H1 (cell line): ENCODE measurements at regions not wholly inside any gene's neighbourhood (a gene's known extent, or its start where the extent isn't known, plus 50 kb on each side); places are given as distances from the start of the nearest gene placed in this dataset.

Experiments
- CTCF ChIA-PET: fragments of 300-600 bp; sonication (Branson Sonifier 250); formaldehyde crosslinking; loops from one replicate; lab custom pipeline; 2021; ENCODE audit not compliant: partially characterized antibody; lab: Charles Lee
- POLR2A ChIA-PET: fragments of 300-600 bp; sonication (Branson Sonifier 250); formaldehyde crosslinking; loops from one replicate; lab custom pipeline; 2021; ENCODE audit warnings: inconsistent platforms; ENCODE audit not compliant: partially characterized antibody; lab: Charles Lee
- DNase-seq, 2 experiments: peaks; one replicate each; pipeline versions ENCODE4 v3.0.0 to v3.0.0-alpha.2; 2010 to 2022; ENCODE audit warnings: low spot score in 2 of 2, low read depth in 1 of 2, mixed read lengths in 1 of 2
- FAIRE-seq: peaks from 2 replicates; lab custom pipeline; 2011; peaks lifted over from hg19 to GRCh38; lab: Jason Lieb, UNC
- H2AFZ ChIP-seq: 2 replicates; pipeline ENCODE4 v1.8.1; 2012; ENCODE audit warnings: low read length, inconsistent platforms
- H2AK5ac ChIP-seq: 2 replicates; pipeline ENCODE4 v1.6.1; 2013; ENCODE audit warnings: low read depth, low read length
- H2BK120ac ChIP-seq: replicated peaks from 2 replicates; pipeline ENCODE3; 2013; ENCODE audit warnings: low read depth, low read length, inconsistent platforms
- H2BK12ac ChIP-seq: 2 replicates; pipeline ENCODE4 v1.6.1; 2013; ENCODE audit warnings: low read depth, low read length
- H2BK15ac ChIP-seq: 2 replicates; pipeline ENCODE4 v1.6.1; 2013; ENCODE audit warnings: low read length
- H2BK20ac ChIP-seq: 2 replicates; pipeline ENCODE4 v1.6.1; 2013; ENCODE audit warnings: low read length
- H2BK5ac ChIP-seq: 2 replicates; pipeline ENCODE4 v1.6.1; 2013; ENCODE audit warnings: low read depth, low read length
- H3K14ac ChIP-seq: 2 replicates; pipeline ENCODE4 v1.6.1; 2013; ENCODE audit warnings: inconsistent platforms; ENCODE audit not compliant: insufficient read length
- H3K18ac ChIP-seq: 2 replicates; pipeline ENCODE4 v1.6.1; 2013; ENCODE audit warnings: low read length; ENCODE audit errors: extremely low read depth
- H3K23ac ChIP-seq: 2 replicates; pipeline ENCODE4 v1.6.1; 2013; ENCODE audit warnings: inconsistent platforms; ENCODE audit not compliant: insufficient read length
- H3K23me2 ChIP-seq: 2 replicates; pipeline ENCODE4 v1.6.1; 2013; ENCODE audit warnings: low read depth, low read length
- H3K27ac ChIP-seq: 2 replicates; pipeline ENCODE4 v1.6.1; 2011; ENCODE audit warnings: low read depth, low read length, inconsistent platforms
- H3K27me3 ChIP-seq, 4 experiments: replicated peaks in 1 of 4; 1 replicate in 1 of 4; 2 replicates in 3 of 4; pipeline versions ENCODE4 v1.6.1 to v1.8.1; 2011 to 2013; ENCODE audit warnings: low read length in 3 of 4, mild to moderate bottlenecking in 3 of 4, inconsistent platforms in 2 of 4, mixed read lengths in 2 of 4, moderate library complexity in 1 of 4; ENCODE audit not compliant: control insufficient read depth in 3 of 4, insufficient read depth in 3 of 4; ENCODE audit errors: extremely low read depth in 1 of 4
- H3K36me3 ChIP-seq, 4 experiments: 2 replicates each; pipeline versions ENCODE4 v1.6.1 to v1.8.1; 2011 to 2013; ENCODE audit warnings: mild to moderate bottlenecking in 4 of 4, low read length in 3 of 4, moderate library complexity in 2 of 4, control low read depth in 1 of 4, inconsistent platforms in 1 of 4; ENCODE audit not compliant: insufficient read depth in 4 of 4, control insufficient read depth in 2 of 4
- H3K4ac ChIP-seq: replicated peaks from 2 replicates; pipeline ENCODE3; 2013; ENCODE audit warnings: low read length, low read depth, mixed read lengths, inconsistent platforms; ENCODE audit not compliant: insufficient read length
- H3K4me1 ChIP-seq, 4 experiments: replicated peaks in 1 of 4; 1 replicate in 1 of 4; 2 replicates in 3 of 4; pipeline versions ENCODE4 v1.6.1 to v1.8.1; 2011 to 2013; ENCODE audit warnings: low read length in 3 of 4, inconsistent platforms in 2 of 4, mixed read lengths in 1 of 4; ENCODE audit not compliant: insufficient read depth in 4 of 4, control insufficient read depth in 3 of 4
- H3K4me2 ChIP-seq, 2 experiments: 2 replicates each; pipeline versions ENCODE4 v1.6.1 to v1.8.1; 2011 to 2013; ENCODE audit warnings: low read depth in 2 of 2, low read length in 2 of 2, control low read depth in 1 of 2, inconsistent platforms in 1 of 2, mild to moderate bottlenecking in 1 of 2; ENCODE audit not compliant: insufficient read depth in 1 of 2
- H3K4me3 ChIP-seq, 4 experiments: fragments of 200-600, 300-600 bp in 1 of 4; sonication (generic), shearing (Covaris generic), sonication (Bioruptor Twin) in 1 of 4; 2 replicates each; pipeline versions ENCODE4 v1.5.1 to v1.8.1; 2011 to 2016; ENCODE audit warnings: low read length in 4 of 4, low read depth in 3 of 4, control low read depth in 2 of 4, inconsistent platforms in 2 of 4, mild to moderate bottlenecking in 2 of 4, mixed read lengths in 1 of 4, moderate library complexity in 1 of 4; ENCODE audit not compliant: insufficient read depth in 2 of 4; ENCODE audit errors: extremely low read depth in 1 of 4
- H3K56ac ChIP-seq: replicated peaks from 2 replicates; pipeline ENCODE3; 2013; ENCODE audit warnings: low read depth, mild to moderate bottlenecking, mixed read lengths, low read length, inconsistent platforms; ENCODE audit not compliant: insufficient read length
- H3K79me1 ChIP-seq: 2 replicates; pipeline ENCODE4 v1.6.1; 2013; ENCODE audit warnings: low read depth, low read length, control low read depth
- H3K79me2 ChIP-seq, 2 experiments: 2 replicates each; pipeline versions ENCODE4 v1.6.1 to v1.8.1; 2012 to 2013; ENCODE audit warnings: low read length in 2 of 2, mild to moderate bottlenecking in 2 of 2, inconsistent platforms in 1 of 2; ENCODE audit not compliant: insufficient read depth in 2 of 2, control insufficient read depth in 1 of 2
- H3K9ac ChIP-seq, 4 experiments: replicated peaks in 1 of 4; 1 replicate in 1 of 4; 2 replicates in 3 of 4; pipeline versions ENCODE4 v1.6.1 to v1.8.1; 2011 to 2013; ENCODE audit warnings: low read depth in 3 of 4, low read length in 3 of 4, control low read depth in 2 of 4, mild to moderate bottlenecking in 2 of 4, moderate library complexity in 2 of 4, inconsistent platforms in 1 of 4; ENCODE audit errors: extremely low read depth in 1 of 4
- H3K9me3 ChIP-seq, 2 experiments: 2 replicates each; pipeline versions ENCODE4 v1.6.1 to v1.8.1; 2012 to 2013; ENCODE audit warnings: mild to moderate bottlenecking in 2 of 2, moderate library complexity in 2 of 2, control low read depth in 1 of 2, inconsistent platforms in 1 of 2, low read depth in 1 of 2, low read length in 1 of 2, mixed read lengths in 1 of 2; ENCODE audit not compliant: insufficient read depth in 2 of 2
- H4K20me1 ChIP-seq, 2 experiments: replicated peaks in 1 of 2; 2 replicates each; pipeline versions ENCODE3 to v1.8.1; 2011 to 2013; ENCODE audit warnings: inconsistent platforms in 2 of 2, low read length in 2 of 2, mild to moderate bottlenecking in 1 of 2; ENCODE audit not compliant: insufficient read depth in 2 of 2, control insufficient read depth in 1 of 2
- H4K5ac ChIP-seq: 2 replicates; pipeline ENCODE4 v1.6.1; 2013; ENCODE audit warnings: low read length, low read depth, mixed read lengths, inconsistent platforms; ENCODE audit not compliant: insufficient read length
- H4K8ac ChIP-seq: 2 replicates; pipeline ENCODE4 v1.8.0; 2013; ENCODE audit warnings: mild to moderate bottlenecking, moderate library complexity, low read length, inconsistent platforms; ENCODE audit not compliant: insufficient read depth; ENCODE audit errors: extremely low read depth
- H4K91ac ChIP-seq: replicated peaks from 2 replicates; pipeline ENCODE3; 2013; ENCODE audit warnings: low read length, mixed read lengths, inconsistent platforms; ENCODE audit not compliant: insufficient read length
- POLR2A ChIP-seq, 2 experiments: IDR thresholded peaks; 1 replicate in 1 of 2; 2 replicates in 1 of 2; pipeline ENCODE4 v1.6.1; 2011; ENCODE audit warnings: low read depth in 2 of 2, low read length in 2 of 2, mild to moderate bottlenecking in 2 of 2; ENCODE audit errors: control extremely low read depth in 1 of 2
- SRF ChIP-seq: IDR thresholded peaks from 2 replicates; pipeline ENCODE4 v1.6.1; 2011; ENCODE audit warnings: mild to moderate bottlenecking, low read depth, low read length, moderate library complexity
- WGBS, 2 experiments: shearing (Covaris generic) in 1 of 2; methylation state at CpG; one replicate each; pipeline versions ENCODE4 v1.1.6 to v1.1.7; 2013 to 2015; ENCODE audit warnings: low lambda C conversion rate in 2 of 2, mixed read lengths in 2 of 2, inconsistent platforms in 1 of 2, low coverage in 1 of 2, missing lambda C conversion rate in 1 of 2; ENCODE audit not compliant: insufficient replicate concordance in 2 of 2, insufficient coverage in 1 of 2, insufficient read length in 1 of 2; ENCODE audit errors: extremely low coverage in 1 of 2, missing lambda C conversion rate in 1 of 2; 5-methylcytosine and 5-hydroxymethylcytosine counted together

- Histone ChIP-seq H2AK5ac (no peak overlapping the region), H3K4ac (no peak overlapping the region), H3K18ac (no peak overlapping the region), H4K20me1 (no peaks in the 10 kb centered on the region), H2BK20ac (no peak overlapping the region), H3K79me1 (no peaks in the 10 kb centered on the region), H3K23ac (no peak overlapping the region), H3K9me3 (no peaks in the 10 kb centered on the region), H3K36me3 (no peaks in the 10 kb centered on the region), H2BK15ac (no peak overlapping the region), H2BK5ac (no peak overlapping the region), H2BK120ac (no peak overlapping the region), H4K5ac (no peak overlapping the region), H4K8ac (no peak overlapping the region), H4K91ac (no peak overlapping the region), H3K4me2 (no peak overlapping the region), H3K4me3 (no peak overlapping the region), H2AFZ (no peak overlapping the region), H3K9ac (no peak overlapping the region), H3K79me2 (no peaks in the 10 kb centered on the region), H3K23me2 (no peaks in the 10 kb centered on the region), H3K4me1 (peaks cover 0 to 2% (median 0%) of the 10 kb centered on the region in 4 experiments; a peak in 1 of 7 replicates), H2BK12ac (no peak overlapping the region), H3K27ac (no peak overlapping the region), H3K56ac (no peak overlapping the region), H3K14ac (no peak overlapping the region), H3K27me3 (no peaks in the 10 kb centered on the region)
- ChIA-PET POLR2A (interaction anchor here (1.0 kb wide), 1 partner anchor 215 kb away, joined by 3 read pairs; no protein-coding TSS in a partner anchor), CTCF (interaction anchor here (1.0 kb wide), 1 partner anchor 9 kb away, joined by 4 read pairs; no protein-coding TSS in a partner anchor)
- no peak for TF ChIP-seq POLR2A (IDR thresholded peaks at IDR 0.05; ENCODE audit: control extremely low read depth in 1 of 2, low read depth in 2 of 2, low read length in 2 of 2)
- TF ChIP-seq SRF = peak; percentile 41; the same call in 1 of the 2 replicates
- WGBS, 2 experiments = 91% methylated on average over 1 of the region's 1 CpG; no CpG with 5 or more reads in 1 of the 2 experiments
- DNase-seq (no peak), FAIRE-seq (no peak)
Observed at GRCh38 chr2:226585130-226585561, 214.5 kb downstream of the IRS1 start.
